ENCODE measurements at regions not wholly inside any gene's neighbourhood (a gene's known extent, or its start where the extent isn't known, plus 50 kb on each side); places are given as distances from the start of the nearest gene placed in this dataset.

GRCh38 chr15:91552555-91552954 is 301.0 kb upstream of the SLCO3A1 start:
- Histone ChIP-seq H3K27ac (no peak overlapping the region), H3K27me3 (no peaks in the 10 kb centered on the region), H3K9me3 (no peaks in the 10 kb centered on the region), H3K4me3 (no peak overlapping the region), H3K36me3 (no peaks in the 10 kb centered on the region), H3K4me1 (no peaks in the 10 kb centered on the region)
- TF ChIP-seq POLR2AphosphoS5 (IDR thresholded peaks at IDR 0.05): no peak
- no peak for TF ChIP-seq EP300 (IDR thresholded peaks at IDR 0.05)
- no peak for TF ChIP-seq POLR2A (IDR thresholded peaks at IDR 0.05)
- no peak for TF ChIP-seq CTCF (IDR thresholded peaks at IDR 0.05)
- ATAC-seq: no peak
- 73 to 74% methylated on average over 5 of the region's 5 CpGs for whole genome bisulfite sequencing, 2 donors (ENCODE audit: low coverage in 1 of 2)

- H3K4me3 ChIP-seq: no peak overlapping the region
- WGBS, 2 donors (ENCODE audit: low coverage in 1 of 2): 87 to 88% methylated on average over 3 to 5 of the region's 6 CpGs
- ATAC-seq: no peak
These were observed 300.2 kb upstream of the SLCO3A1 start for GRCh38 chr15:91553196-91553854.

GRCh38 chr15:91555312-91555711 is 298.2 kb upstream of the SLCO3A1 start:
- no peak for ATAC-seq
- no peak overlapping the region for H3K4me3 ChIP-seq

More at GRCh38 chr15:91553196-91553854, 300.2 kb upstream of the SLCO3A1 start:
- H3K27me3 ChIP-seq: no peaks in the 10 kb centered on the region
- no peak overlapping the region for H3K27ac ChIP-seq
- H3K9me3 ChIP-seq: no peaks in the 10 kb centered on the region
- H3K36me3 ChIP-seq: no peaks in the 10 kb centered on the region
- TF ChIP-seq POLR2A (IDR thresholded peaks at IDR 0.05): no peak
- TF ChIP-seq EP300 (IDR thresholded peaks at IDR 0.05): no peak
- TF ChIP-seq POLR2AphosphoS5 (IDR thresholded peaks at IDR 0.05): no peak
- no peak for TF ChIP-seq CTCF (IDR thresholded peaks at IDR 0.05)
- H3K4me1 ChIP-seq: no peaks in the 10 kb centered on the region

GRCh38 chr15:91556926-91557325 is 296.6 kb upstream of the SLCO3A1 start:
- Histone ChIP-seq H3K27ac (no peak overlapping the region), H3K4me1 (peaks cover 0 to 11% (median 0%) of the 10 kb centered on the region in 3 donors), H3K4me3 (no peak overlapping the region), H3K27me3 (no peaks in the 10 kb centered on the region), H3K9me3 (no peaks in the 10 kb centered on the region), H3K36me3 (no peaks in the 10 kb centered on the region)
- TF ChIP-seq CTCF (IDR thresholded peaks at IDR 0.05) (no peak), POLR2A (IDR thresholded peaks at IDR 0.05) (no peak), EP300 (IDR thresholded peaks at IDR 0.05) (no peak), POLR2AphosphoS5 (IDR thresholded peaks at IDR 0.05) (no peak)
- no peak for ATAC-seq
- WGBS, 2 donors (ENCODE audit: low coverage in 1 of 2): 85 to 90% methylated on average over 4 to 5 of the region's 5 CpGs

More at GRCh38 chr15:91555312-91555711, 298.2 kb upstream of the SLCO3A1 start:
- Histone ChIP-seq H3K36me3 (no peaks in the 10 kb centered on the region), H3K27ac (no peak overlapping the region), H3K27me3 (no peaks in the 10 kb centered on the region), H3K4me1 (no peaks in the 10 kb centered on the region), H3K9me3 (no peaks in the 10 kb centered on the region)
- 78 to 95% methylated on average over 3 to 4 of the region's 4 CpGs for WGBS, 2 donors (ENCODE audit: low coverage in 1 of 2)
- no peak for TF ChIP-seq POLR2A (IDR thresholded peaks at IDR 0.05)
- TF ChIP-seq EP300 (IDR thresholded peaks at IDR 0.05): no peak
- TF ChIP-seq POLR2AphosphoS5 (IDR thresholded peaks at IDR 0.05): no peak
- TF ChIP-seq CTCF (IDR thresholded peaks at IDR 0.05): no peak

- 69 to 84% methylated on average over 3 of the region's 3 CpGs for WGBS, 2 donors (ENCODE audit: low coverage in 1 of 2)
- Histone ChIP-seq H3K36me3 (no peaks in the 10 kb centered on the region), H3K4me1 (peaks cover 0 to 17% (median 0%) of the 10 kb centered on the region in 3 donors), H3K27ac (no peak overlapping the region), H3K4me3 (no peak overlapping the region), H3K9me3 (no peaks in the 10 kb centered on the region), H3K27me3 (no peaks in the 10 kb centered on the region)
- no peak for ATAC-seq
- TF ChIP-seq POLR2AphosphoS5 (IDR thresholded peaks at IDR 0.05): no peak
- TF ChIP-seq CTCF (IDR thresholded peaks at IDR 0.05): no peak
- TF ChIP-seq POLR2A (IDR thresholded peaks at IDR 0.05): no peak
- no peak for TF ChIP-seq EP300 (IDR thresholded peaks at IDR 0.05)
These were observed 294.4 kb upstream of the SLCO3A1 start for GRCh38 chr15:91559066-91559465.

Data from gastroesophageal sphincter (tissue), 4 donors.